ENCODE measurements at regions not wholly inside any gene's neighbourhood (a gene's known extent, or its start where the extent isn't known, plus 50 kb on each side); places are given as distances from the start of the nearest gene placed in this dataset.
"Not testable (repeated sequence)": the region's sequence is repeated elsewhere in the genome, so short reads cannot be mapped to it uniquely, and the experiment has no call there.

DNA sequence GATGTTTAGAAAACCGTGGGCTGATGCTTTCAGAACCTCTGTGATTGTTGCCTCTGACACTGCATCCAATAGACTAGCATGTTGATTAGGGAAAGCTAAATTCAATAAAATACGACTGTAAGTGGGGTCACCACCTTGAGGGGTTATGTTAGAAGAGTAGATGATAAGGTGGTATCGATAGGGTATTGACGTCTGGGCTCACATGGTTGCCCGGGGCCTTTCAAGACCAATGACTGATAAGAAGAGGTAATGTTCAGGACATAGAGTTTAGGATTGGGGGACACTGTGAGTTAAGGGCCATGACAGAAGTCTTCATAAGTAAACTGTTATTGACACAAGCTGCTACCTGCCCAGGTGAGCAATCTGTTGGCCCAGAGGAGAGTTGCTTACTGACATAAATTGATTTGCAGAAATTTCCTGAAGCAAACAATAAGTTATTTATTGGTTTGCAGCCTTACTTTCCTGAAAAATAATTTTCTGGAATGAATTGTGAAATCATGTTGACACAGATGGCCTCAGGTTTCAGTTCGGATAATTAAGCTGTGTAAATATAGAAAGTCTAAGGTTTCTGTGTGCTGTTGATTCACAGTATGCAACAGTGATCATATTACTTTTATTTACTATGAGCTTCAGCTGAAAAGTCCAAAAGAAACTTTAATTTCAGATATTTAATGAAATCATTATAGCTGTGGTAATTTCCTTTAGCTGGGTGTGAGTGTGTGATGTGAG is 289.9 kb upstream of the PRSS16 start:
- DNase-seq = not testable (repeated sequence)

DNA sequence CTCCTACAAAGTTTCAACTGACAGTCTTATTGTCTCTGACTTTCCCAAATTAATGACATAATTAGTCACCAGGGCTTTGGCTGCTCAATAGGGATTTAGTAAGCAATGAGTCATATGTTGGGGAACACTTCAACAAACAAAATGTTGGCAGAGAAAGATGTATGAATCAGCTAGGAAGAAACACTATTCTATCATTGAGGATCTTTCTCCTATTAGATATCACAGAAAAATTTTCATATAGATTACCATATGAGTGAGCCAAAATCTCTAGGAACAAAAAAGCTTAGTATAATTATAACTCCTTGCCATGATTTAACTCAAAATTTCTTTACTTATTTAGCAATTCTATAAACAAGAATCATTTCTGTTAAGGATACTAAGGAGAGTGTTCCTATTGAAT is 286.3 kb upstream of the PRSS16 start:
- not testable (repeated sequence) for DNase-seq

DNA sequence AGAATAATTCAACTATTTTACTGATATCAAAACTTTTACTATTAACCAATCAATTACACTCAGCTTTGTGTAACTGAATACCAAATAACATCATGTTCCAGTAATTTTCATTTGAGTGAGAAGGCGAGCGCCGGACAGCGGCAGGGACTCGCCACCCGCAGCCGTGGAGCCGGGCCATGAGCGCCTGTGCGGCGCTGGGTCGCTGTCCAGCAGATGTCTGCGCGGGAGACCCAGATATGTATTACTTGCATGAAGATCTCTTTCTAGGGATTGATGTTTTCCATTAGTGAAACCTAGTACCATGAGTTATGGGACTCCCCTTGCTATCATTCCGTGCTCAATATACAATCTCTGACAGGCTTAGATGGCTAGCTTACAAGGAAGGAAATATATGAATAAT is 245.1 kb upstream of the PRSS16 start:
- no peak for DNase-seq

DNA sequence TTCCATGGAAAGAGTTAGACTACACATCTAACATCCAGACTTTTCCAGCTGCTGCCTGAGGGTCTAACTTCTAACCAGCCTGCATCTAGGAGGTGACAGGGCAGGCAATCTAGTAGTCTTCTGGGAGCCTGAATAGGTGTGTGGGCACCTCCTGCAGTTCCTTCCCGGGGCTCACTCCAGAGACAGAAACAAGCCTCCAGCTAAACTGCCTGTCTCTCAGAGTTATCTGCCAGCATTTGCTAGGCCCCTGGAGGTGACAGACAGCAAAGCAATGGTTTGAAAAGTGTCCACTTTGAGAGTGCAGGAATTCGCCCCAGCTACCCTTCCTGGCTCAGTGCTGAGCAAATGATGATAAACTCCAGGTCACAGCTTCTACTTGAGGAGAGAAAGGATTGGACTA is 240.5 kb upstream of the PRSS16 start:
- DNase-seq = no peak

DNA sequence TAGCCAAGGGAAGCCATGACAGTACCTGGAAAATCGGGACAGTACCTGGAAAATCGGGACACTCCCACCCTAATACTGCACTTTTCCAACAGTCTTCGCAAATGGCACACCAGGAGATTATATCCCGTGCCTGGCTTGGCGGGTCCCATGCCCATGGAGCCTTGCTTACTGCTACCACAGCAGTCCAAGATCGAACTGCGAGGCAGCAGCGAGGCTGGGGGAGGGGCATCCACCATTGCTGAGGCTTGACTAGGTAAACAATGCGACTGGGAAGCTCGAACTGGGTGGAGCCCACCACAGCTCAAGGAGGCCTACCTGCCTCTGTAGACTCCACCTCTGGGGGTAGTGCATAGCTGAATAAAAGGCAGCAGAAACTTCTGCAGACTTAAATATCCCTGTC is 238.9 kb upstream of the PRSS16 start:
- DNase-seq = not testable (repeated sequence)

DNA sequence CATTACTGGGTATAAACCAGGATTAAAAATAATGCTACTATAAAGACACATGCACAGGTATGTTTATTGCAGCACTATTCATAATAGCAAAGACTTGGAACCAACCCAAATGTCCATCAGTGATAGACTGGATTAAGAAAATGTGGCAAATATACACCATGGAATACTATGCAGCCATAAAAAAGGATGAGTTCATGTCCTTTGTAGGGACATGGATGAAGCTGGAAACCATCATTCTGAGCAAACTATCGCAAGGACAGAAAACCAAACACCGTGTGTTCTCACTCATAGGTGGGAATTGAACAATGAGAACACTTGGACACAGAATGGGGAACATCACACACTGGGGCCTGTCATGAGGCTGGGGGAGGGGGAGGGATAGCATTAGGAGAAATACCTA is 233.4 kb upstream of the PRSS16 start:
- not testable (repeated sequence) for DNase-seq

DNA sequence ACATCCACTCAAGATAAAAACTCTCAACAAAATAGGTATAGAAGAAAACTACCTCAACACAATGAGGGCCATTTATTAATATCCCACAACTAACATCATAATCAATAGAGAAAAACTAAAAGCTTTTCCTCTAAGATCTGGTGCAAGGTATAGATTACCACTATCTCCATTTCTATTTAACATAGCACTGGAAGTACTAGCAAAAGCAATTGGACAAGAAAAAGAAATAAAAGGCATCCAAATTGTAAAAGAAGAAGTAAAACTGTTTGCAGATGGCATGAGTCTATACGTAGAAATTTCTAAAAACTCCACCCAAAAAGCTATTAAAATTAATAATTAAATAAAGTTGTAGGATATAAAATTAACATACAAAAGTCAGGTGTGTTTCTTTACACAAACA is 230.8 kb upstream of the PRSS16 start:
- no peak for DNase-seq

DNA sequence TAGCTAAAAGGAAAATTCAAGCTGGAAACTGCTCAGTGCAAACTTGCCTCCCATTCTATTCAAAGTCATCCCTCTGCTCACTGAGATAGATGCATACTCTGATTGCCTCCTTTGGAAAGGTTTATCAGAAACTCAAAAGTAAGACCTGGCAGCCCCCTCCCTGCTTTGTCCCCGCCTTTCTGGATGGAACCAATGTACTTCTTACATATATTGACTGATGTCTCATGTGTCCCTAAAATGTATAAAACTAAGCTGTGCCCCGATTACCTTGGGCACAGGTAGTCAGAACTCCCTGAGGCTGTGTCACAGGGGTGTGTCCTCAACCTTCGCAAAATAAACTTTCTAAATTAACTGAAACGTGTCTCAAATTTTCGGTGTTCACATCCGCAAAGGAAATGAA is 229.1 kb upstream of the PRSS16 start:
- DNase-seq = not testable (repeated sequence)

DNA sequence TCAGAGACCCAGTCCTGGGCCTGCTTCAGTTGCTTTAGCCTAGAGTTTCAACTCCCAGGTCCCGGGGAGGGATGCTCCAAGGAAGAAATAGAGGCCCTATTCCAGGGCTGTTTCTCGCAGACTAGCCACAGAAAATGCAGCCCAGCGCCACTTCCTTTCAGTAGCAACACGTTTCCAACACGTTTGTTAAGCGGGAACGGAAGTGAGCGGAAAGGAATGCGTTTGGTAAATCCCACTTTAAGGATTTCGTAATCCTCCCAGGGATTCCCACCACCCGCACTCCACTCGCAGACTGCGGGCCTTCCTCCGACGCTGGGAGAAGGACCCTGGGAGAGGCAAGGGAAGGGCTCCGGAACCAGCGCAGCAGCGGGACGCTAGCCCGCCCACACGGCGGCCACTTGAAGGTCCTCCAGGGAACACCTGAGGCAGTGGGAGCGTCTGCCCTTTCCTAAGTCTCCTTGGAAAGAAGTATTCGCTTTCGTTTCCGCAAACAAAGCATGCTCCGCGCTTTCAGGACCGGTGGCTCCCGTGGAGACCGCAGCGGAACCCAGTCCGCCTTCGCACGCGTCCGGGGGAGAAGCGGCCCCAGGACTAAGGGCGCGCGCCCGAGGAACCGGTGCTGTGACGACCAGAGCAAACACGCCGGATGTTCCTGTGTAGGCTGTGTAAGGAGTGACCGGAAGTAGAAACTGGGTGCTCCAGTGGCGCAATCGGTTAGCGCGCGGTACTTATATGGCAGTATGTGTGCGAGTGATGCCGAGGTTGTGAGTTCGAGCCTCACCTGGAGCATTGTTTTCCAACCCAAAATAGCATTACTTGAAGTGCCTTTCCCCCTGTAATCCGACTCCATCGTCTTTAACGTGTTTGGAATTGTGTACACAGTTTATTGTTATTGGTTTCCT is 227.6 kb upstream of the PRSS16 start:
- peak; percentile 82 for DNase-seq

DNA sequence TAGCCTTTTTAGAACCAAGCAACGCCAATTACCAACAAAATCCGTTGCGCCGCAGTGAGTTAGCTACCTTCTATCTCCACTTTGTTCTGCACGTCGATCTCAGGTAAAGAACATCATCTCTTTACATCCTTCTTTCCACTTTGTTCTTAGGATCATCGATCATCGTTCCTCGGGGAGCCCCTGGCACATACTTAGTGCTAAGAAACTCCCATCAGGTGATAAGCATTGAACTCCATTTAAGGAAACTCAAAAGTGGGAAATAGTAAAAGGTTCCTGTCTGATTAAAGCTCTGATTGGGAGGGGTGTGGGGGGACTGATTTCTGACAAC is 227.0 kb upstream of the PRSS16 start:
- DNase-seq = no peak

DNA sequence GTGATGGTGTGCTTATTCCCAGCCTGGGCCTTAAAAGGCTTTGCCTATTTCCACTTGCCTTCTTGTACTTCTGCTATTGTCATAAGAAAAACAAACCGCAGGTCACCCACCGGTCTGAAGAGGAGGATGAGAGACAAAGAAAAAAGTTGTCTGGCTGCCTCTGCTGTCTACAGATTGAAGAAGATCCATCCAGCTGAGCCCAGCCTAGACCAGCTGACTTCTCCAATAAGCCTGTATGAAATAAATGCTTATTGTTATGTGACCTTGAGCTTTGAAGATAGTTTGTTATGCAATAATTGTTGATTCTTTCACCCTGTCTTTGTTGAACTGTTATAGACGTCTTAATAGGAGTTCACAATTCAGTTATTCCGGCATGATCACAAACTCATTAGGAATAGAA is 223.8 kb upstream of the PRSS16 start:
- DNase-seq = no peak

DNA sequence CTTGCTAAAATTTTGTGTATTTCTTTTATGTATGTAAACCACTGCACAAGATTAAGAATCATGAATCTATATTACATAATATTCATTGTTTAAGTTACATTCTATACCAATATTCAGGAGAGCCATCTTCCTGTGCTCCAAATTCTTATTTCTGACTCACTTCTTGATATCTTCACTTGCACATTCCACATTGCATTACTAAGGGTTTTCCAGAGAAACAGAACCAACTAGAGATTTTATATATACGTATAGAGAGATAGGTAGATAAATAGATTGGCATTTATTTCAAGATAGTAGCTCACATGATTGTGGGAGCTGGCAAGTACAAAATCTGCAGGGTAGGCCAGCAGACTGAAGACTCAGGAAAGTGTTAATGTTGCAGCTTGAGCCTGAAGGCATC is 222.2 kb upstream of the PRSS16 start:
- no peak for DNase-seq

DNA sequence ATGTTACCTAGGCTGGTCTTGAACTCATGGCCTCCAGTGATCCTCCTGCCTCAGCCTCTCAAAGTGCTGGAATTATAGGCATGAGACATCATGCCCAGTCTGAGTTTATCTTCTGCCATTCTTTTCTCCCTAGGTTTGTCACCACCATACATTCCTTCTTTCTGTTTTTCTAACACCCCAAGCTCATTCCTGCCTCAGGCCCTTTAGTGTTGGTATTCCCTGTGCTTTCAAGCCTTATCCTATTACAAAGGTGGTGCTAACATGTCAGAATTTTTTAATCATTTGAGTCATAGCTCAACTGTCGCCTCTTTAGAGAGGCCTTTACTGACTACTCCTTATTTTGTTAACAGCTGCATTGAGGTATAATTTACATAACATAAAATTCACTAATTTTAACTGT is 221.1 kb upstream of the PRSS16 start:
- no peak for DNase-seq

DNA sequence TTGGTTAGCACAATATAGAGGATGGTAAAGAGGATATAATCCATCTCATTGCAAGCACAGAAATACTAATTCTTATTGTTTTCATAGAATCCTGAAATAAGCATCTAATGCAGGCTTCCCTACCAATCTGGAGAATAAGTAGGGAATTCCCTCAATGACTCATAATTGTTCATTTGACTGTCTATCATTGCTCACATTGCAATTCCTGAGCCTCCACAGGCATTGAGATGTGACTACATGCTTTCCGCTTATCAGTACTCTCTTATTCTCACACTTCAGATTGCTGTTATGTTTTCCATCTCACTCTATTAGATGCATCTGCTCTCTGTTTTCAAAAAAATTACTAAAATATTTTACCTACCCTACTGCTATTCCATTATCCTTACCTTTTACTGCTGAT is 216.2 kb upstream of the PRSS16 start:
- no peak for DNase-seq

DNA sequence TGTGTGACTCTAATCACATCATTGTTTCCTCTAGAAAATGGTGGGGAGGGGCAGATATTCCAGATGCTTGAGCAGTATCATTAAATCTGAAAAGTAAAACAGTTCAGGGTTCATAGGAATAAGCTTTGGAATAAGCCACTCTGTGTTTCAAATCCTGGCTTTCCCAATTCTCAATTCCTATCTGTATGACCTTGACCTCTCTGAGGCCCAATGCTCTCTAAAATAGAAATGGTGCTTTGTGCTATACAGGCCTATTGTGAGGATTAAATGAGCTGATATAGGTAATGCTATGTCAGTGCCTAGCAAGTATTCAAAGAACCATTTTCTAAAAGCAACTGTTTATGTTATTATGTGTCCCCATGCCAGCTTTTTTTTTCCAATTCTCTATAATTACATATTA is 209.0 kb upstream of the PRSS16 start:
- no peak for DNase-seq

DNA sequence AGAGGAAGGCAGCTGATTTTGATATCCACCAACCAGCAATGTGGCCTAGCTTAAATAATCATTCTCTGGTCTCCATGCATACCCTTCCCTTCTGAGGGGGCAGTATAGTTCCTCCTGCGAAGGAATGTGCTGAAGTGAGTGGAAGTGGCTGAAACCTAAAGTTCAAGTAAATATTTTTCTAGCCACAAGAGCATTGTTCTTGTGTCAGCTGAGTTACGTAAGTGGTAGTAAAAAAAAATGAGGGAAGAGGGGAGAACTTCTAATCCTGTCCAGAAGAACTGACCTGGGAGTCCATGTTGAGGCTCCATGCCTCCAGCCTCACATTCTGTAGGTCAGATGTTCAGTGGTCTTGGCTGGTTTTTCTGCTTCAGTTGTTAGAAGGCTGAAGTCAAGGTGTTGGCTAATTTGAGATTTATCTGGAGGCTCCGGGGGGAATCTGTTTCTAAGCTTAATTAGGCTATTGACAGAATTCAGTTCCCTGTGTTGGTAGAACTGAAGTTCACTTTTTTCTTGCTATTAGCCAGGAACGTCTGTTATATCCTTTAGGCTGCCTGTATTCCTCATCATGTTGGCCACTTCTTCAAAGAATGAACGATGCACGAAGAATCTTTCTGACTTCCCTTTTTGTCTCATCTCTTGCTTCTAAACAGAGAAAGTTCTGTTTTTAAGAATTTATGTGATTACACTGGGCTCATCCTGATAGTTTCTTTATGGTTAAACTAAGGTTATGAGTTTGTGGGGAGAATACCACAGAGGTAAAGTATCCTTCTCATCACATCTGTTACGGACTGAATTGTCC is 207.1 kb upstream of the PRSS16 start:
- DNase-seq = no peak

DNA sequence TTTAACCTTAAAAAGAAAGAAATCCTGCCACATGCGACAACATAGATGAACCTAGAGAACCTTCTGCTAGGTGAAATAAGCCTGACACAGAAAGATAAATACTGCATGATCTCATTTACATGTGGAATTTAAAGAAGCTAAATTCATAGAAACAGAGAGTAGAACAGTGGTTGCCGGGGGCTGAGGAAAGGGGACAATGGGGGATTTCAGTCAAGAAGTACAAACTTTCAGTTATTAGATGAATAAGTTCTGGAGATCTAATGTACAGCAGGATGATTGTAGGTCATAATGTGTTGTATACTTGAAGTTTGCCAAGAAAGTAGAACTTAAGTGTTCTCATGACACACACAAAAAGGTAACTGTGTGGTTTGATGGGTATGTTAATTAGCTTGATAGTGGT is 204.3 kb upstream of the PRSS16 start:
- DNase-seq = no peak

DNA sequence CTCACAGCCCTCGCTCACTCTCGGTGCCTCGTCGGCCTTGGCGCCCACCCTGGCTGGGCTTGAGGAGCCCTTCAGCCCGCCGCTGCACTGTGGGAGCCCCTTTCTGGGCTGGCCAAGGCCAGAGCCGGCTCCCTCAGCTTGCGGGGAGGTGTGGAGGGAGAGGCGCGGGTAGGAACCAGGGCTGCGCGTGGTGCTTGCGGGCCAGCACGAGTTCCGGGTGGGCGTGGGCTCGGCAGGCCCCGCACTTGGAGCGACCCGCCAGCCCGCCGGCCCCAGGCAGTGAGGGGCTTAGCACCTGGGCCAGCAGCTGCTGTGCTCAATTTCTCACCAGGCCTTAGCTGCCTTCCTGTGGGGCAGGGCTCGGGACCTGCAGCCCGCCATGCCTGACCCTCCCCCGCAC is 202.4 kb upstream of the PRSS16 start:
- DNase-seq = not testable (repeated sequence)

DNA sequence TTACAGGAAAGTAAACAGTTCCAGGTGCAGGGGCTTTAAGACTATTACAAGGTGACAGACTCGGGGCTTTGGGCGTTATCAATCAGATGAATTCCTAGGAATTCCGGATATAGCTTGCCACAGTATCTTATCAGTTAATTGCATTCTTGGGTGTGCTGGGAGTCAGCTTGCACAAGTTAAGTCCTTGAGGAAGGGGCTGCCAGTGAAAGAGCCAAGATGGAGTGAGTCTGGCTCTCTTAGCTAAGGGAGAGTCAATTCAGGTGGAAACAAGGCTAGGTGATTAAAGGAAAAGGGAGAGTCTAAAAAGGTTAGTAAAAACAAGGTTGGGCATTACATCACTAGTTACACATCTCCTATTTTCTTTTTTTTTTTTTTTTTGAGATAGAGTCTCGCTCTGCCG is 199.8 kb upstream of the PRSS16 start:
- not testable (repeated sequence) for DNase-seq

DNA sequence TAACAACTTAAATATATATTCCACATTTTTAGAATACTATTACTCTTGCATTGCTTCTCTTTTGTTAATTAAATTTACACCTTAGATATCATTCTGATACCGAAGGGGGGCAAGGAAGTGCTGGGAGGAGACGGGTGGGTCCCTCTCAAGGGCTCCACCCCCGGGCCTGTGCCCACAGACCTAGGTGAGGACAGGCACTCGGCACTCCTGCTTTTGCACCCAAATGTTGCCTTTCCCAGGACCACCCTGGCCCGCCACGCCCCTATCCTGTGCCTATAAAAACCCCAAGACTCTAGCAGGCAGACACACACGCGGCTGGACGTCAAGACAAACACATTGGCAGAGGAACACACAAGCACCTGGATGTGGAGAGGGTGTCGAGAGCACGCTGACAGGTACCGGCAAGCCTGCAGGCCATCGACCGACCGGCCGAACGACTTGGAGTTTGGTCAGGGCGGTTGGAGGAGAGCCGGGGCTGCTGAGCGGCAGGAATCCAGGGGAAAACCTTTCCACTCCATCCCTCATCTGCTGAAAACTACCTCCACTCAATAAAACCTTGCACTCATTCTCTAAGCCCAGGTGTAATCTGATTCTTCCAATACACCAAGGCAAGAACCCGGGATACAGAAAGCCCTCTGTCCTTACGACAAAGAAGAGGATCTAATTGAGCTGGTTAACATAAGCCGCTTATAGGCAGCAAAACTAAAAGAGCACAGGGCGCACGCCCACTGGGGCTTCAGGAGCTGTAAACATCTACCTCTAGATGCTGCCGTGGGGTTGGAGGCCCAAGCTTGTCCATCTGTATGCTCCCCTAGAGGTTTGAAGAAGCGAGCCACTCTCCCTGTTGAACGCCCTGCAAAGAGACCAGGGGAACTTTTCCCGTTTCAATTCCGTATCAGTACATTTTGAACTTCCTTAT is 197.4 kb upstream of the PRSS16 start:
- DNase-seq = no peak

DNA sequence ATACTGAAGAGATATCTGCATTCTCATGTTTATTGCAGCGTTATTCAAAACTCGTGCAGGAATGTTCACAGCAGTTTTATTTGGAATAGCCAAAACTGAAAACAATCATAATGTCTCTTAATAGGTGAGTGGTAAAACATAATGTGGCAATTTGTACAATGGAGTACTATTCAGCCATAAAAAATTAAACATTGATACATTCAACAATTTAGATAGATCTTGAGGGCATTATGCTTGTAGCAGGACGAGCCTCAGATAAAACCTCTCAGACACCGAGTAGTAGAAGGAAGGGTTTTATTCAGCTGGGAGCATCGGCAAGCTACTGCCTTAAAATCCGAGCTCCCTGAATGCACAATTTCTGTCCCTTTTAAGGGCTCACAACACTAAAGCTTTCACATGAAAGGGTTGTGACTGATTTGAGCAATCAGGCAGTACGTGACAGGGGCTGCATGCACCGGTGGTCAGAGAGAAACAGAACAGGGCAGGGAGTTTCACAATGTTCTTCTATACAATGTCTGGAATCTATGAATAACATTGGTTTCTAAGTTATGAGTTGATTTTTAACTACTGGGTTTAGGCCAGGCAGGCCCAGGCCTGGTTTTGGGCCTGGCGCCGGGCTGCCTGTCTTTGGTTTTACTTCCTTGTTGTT is 195.3 kb upstream of the PRSS16 start:
- DNase-seq = not testable (repeated sequence)

DNA sequence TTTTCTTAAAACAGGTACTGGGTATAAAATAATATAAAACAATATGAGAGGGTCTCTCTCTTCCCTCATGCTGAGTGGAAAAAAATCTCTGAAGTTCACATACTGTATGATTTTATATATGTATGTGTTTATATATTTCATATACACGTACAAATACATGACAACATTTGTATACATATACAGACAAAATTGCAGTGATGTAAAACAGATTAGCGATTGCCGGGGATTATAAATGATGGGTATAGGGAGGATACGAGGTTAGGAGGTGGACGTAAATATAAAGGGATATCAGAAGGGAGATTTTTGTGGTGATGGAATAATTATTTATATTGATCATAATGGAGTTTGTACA is 194.8 kb upstream of the PRSS16 start:
- DNase-seq = no peak
